SK-N-SH (cell line): ENCODE measurements at regions not wholly inside any gene's neighbourhood (a gene's known extent, or its start where the extent isn't known, plus 50 kb on each side); places are given as distances from the start of the nearest gene placed in this dataset.

Experiments
- CTCF ChIA-PET: fragments of 300-600, 350-600 bp; formaldehyde crosslinking; extraction: SDS; loops from one replicate; lab custom pipeline; 2021; lab: Yijun Ruan, JAX
- POLR2A ChIA-PET: fragments of 350-600 bp; sonication (Branson Sonifier 250); formaldehyde crosslinking; extraction: SDS; loops from one replicate; lab custom pipeline; 2020; ENCODE audit warnings: antibody characterized with exemption, inconsistent platforms; lab: Yijun Ruan, JAX
- DNase-seq: peaks from one replicate; pipeline ENCODE4 v3.0.0; 2012
- H2AFZ ChIP-seq: fragments of 200-600 bp; sonication (generic); 2 replicates; pipeline ENCODE4 v1.8.1; 2016; ENCODE audit warnings: antibody characterized with exemption, mild to moderate bottlenecking, low read depth
- H3F3A ChIP-seq: fragments of 200-600 bp; sonication (generic); replicated peaks from 2 replicates; pipeline ENCODE3; 2016; ENCODE audit warnings: antibody characterized with exemption, mild to moderate bottlenecking; ENCODE audit not compliant: insufficient read depth
- H3K27ac ChIP-seq, 2 experiments: fragments of 200-500 bp in 1 of 2; fragments of 200-600 bp in 1 of 2; sonication (Bioruptor generic) in 1 of 2; sonication (generic), shearing (Covaris generic) in 1 of 2; 2 replicates each; pipeline versions ENCODE4 v1.5.1 to v1.6.1; 2014 to 2016; ENCODE audit warnings: low read depth in 2 of 2, inconsistent platforms in 1 of 2, low read length in 1 of 2, mild to moderate bottlenecking in 1 of 2, mixed read lengths in 1 of 2
- H3K27me3 ChIP-seq: fragments of 200-600 bp; sonication (generic), shearing (Covaris generic); 2 replicates; pipeline ENCODE4 v1.6.1; 2016; ENCODE audit warnings: mixed run types; ENCODE audit not compliant: insufficient read depth
- H3K36me3 ChIP-seq, 2 experiments: fragments of 200-500 bp in 1 of 2; fragments of 200-600 bp in 1 of 2; sonication (Bioruptor generic) in 1 of 2; sonication (generic) in 1 of 2; replicated peaks in 1 of 2; 2 replicates each; pipeline versions ENCODE3 to v1.5.1; 2014 to 2016; ENCODE audit warnings: low read length in 1 of 2, mild to moderate bottlenecking in 1 of 2; ENCODE audit not compliant: insufficient read depth in 2 of 2, control insufficient read depth in 1 of 2
- H3K4me1 ChIP-seq, 2 experiments: fragments of 200-500 bp in 1 of 2; fragments of 200-600 bp in 1 of 2; sonication (Bioruptor generic) in 1 of 2; sonication (generic), shearing (Covaris generic) in 1 of 2; 2 replicates each; pipeline versions ENCODE4 v1.5.1 to v1.6.1; 2014 to 2016; ENCODE audit warnings: low read depth in 1 of 2, low read length in 1 of 2, mixed run types in 1 of 2; ENCODE audit not compliant: insufficient read depth in 2 of 2, control insufficient read depth in 1 of 2
- H3K4me2 ChIP-seq: fragments of 200-600 bp; sonication (generic), shearing (Covaris generic); 2 replicates; pipeline ENCODE4 v1.6.1; 2017; ENCODE audit warnings: mixed run types
- H3K4me3 ChIP-seq, 2 experiments: fragments of 200-500 bp in 1 of 2; fragments of 200-600 bp in 1 of 2; sonication (Bioruptor generic) in 1 of 2; sonication (generic), shearing (Covaris generic) in 1 of 2; 2 replicates each; pipeline versions ENCODE4 v1.5.1 to v1.8.1; 2014 to 2016; ENCODE audit warnings: low read depth in 2 of 2, inconsistent platforms in 1 of 2, low read length in 1 of 2, mild to moderate bottlenecking in 1 of 2, mixed read lengths in 1 of 2, moderate library complexity in 1 of 2
- H3K79me2 ChIP-seq: fragments of 200-600 bp; sonication (generic); 2 replicates; pipeline ENCODE4 v1.8.1; 2017; ENCODE audit warnings: mild to moderate bottlenecking; ENCODE audit not compliant: insufficient read depth
- H3K9ac ChIP-seq: fragments of 200-600 bp; sonication (generic); 2 replicates; pipeline ENCODE4 v1.6.1; 2017; ENCODE audit warnings: mixed run types
- H3K9me2 ChIP-seq: fragments of 200-600 bp; sonication (generic); 2 replicates; pipeline ENCODE4 v1.6.1; 2017; ENCODE audit warnings: mixed run types
- H3K9me3 ChIP-seq: fragments of 200-600 bp; sonication (generic); 2 replicates; pipeline ENCODE4 v1.6.1; 2017; ENCODE audit warnings: mixed run types, mild to moderate bottlenecking, moderate library complexity
- H4K20me1 ChIP-seq: fragments of 200-600 bp; sonication (generic); 2 replicates; pipeline ENCODE4 v1.6.1; 2017; ENCODE audit warnings: mild to moderate bottlenecking, mixed run types; ENCODE audit not compliant: insufficient read depth
- EP300 ChIP-seq, 2 experiments: IDR thresholded peaks; 2 replicates each; pipeline versions ENCODE4 v1.4.0 to v1.6.1; 2012; ENCODE audit warnings: borderline replicate concordance in 1 of 2, low read depth in 1 of 2, low read length in 1 of 2
- FOSL2 ChIP-seq: IDR thresholded peaks from 2 replicates; pipeline ENCODE4 v1.4.0; 2012; ENCODE audit warnings: low read depth, mild to moderate bottlenecking, moderate library complexity, borderline replicate concordance
- FOXM1 ChIP-seq: IDR thresholded peaks from 2 replicates; pipeline ENCODE4 v1.4.0; 2012; ENCODE audit warnings: low read depth, mild to moderate bottlenecking
- GABPA ChIP-seq: IDR thresholded peaks from 2 replicates; pipeline ENCODE4 v1.4.0; 2012; ENCODE audit warnings: low read depth, mild to moderate bottlenecking
- GATA2 ChIP-seq: sonication (generic); formaldehyde crosslinking; IDR thresholded peaks from 2 replicates; pipeline ENCODE4 v1.5.0; 2020; ENCODE audit warnings: mild to moderate bottlenecking, missing genetic modification reagents
- JUND ChIP-seq: IDR thresholded peaks from 2 replicates; pipeline ENCODE4 v1.4.0; 2012
- MEF2A ChIP-seq: IDR thresholded peaks from 2 replicates; pipeline ENCODE4 v1.4.0; 2012; ENCODE audit warnings: low read depth, borderline replicate concordance
- MXI1 ChIP-seq: IDR thresholded peaks from 2 replicates; pipeline ENCODE4 v1.6.1; 2012; ENCODE audit warnings: mild to moderate bottlenecking, low read depth, low read length, improper control_type of control experiment
- NFIC ChIP-seq: IDR thresholded peaks from 2 replicates; pipeline ENCODE4 v1.4.0; 2012; ENCODE audit warnings: borderline replicate concordance
- NRF1 ChIP-seq: IDR thresholded peaks from 2 replicates; pipeline ENCODE4 v1.6.1; 2012; ENCODE audit warnings: low read depth, mild to moderate bottlenecking, low read length
- RAD21 ChIP-seq: IDR thresholded peaks from 2 replicates; pipeline ENCODE4 v1.6.1; 2012; ENCODE audit warnings: mild to moderate bottlenecking, low read length
- RCOR1 ChIP-seq: fragments of 150-350 bp; IDR thresholded peaks from 2 replicates; pipeline ENCODE4 v1.6.1; 2017; ENCODE audit warnings: antibody characterized with exemption, low read length
- RFX5 ChIP-seq: IDR thresholded peaks from 2 replicates; pipeline ENCODE4 v1.6.1; 2012; ENCODE audit warnings: mild to moderate bottlenecking, improper control_type of control experiment, low read length
- RXRA ChIP-seq: IDR thresholded peaks from 2 replicates; pipeline ENCODE4 v1.4.0; 2012; ENCODE audit warnings: low read depth, mild to moderate bottlenecking, borderline replicate concordance
- SIN3A ChIP-seq: IDR thresholded peaks from 2 replicates; pipeline ENCODE4 v1.6.1; 2012; ENCODE audit warnings: low read depth, mild to moderate bottlenecking, low read length, moderate library complexity, borderline replicate concordance
- SMC3 ChIP-seq: IDR thresholded peaks from 2 replicates; pipeline ENCODE4 v1.6.1; 2012; ENCODE audit warnings: low read depth, low read length, improper control_type of control experiment
- TAF1 ChIP-seq: IDR thresholded peaks from 2 replicates; pipeline ENCODE4 v1.6.1; 2012; ENCODE audit warnings: low read depth, mild to moderate bottlenecking, low read length, moderate library complexity, borderline replicate concordance
- TCF12 ChIP-seq: IDR thresholded peaks from 2 replicates; pipeline ENCODE4 v1.4.0; 2012
- WGBS: methylation state at CpG from one replicate; pipeline ENCODE4 v1.1.6; 2017; ENCODE audit warnings: low lambda C conversion rate; 5-methylcytosine and 5-hydroxymethylcytosine counted together
- TF ChIP-seq, protein P1 (sequence below): IDR thresholded peaks from 2 replicates; pipeline ENCODE4 v1.4.0; 2012; ENCODE audit warnings: low read depth, borderline replicate concordance
- TF ChIP-seq, protein P2 (sequence below): fragments of 150-350 bp; IDR thresholded peaks from 2 replicates; pipeline ENCODE4 v1.6.1; 2016; ENCODE audit warnings: mild to moderate bottlenecking, low read depth, low read length
- TF ChIP-seq, protein P3 (sequence below): IDR thresholded peaks from 2 replicates; pipeline ENCODE4; 2012

DNA sequence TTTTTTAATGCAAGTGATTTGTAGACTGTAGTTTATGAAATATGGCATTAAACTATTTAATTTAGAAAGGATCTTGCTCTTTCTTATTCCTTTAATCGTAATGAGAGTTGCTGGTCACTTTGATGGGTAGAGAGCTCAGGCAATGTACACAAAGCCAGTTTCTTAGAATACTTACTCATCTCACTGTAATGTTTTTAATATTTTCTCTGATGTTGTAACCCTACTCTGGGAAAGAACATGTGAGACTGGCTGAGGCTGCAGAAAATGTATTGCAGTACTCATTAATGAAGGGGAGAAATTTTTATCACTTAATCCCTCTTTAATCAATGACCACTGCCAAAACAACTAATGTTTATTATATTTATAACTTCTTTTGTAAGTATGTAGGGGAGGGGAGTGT lies 479.4 kb upstream of the KCNMB2 start:
- H3K9me2 ChIP-seq = no peaks in the 10 kb centered on the region
- no peaks in the 10 kb centered on the region for H3K79me2 ChIP-seq
- no peaks in the 10 kb centered on the region for H4K20me1 ChIP-seq
- no peak overlapping the region for H3K9ac ChIP-seq
- no peaks in the 10 kb centered on the region for H3K36me3 ChIP-seq
- H3K4me2 ChIP-seq = no peak overlapping the region
- H3K27me3 ChIP-seq = no peaks in the 10 kb centered on the region
- ChIA-PET CTCF (no interaction called here), POLR2A (no interaction called here)
- no peak overlapping the region for H3K4me3 ChIP-seq
- no peak overlapping the region for H3K27ac ChIP-seq
- 91% methylated on average over 1 of the region's 1 CpG for WGBS
- DNase-seq = no peak
- no peak overlapping the region for H2AFZ ChIP-seq
- no peaks in the 10 kb centered on the region for H3K9me3 ChIP-seq
- H3F3A ChIP-seq = no peaks in the 10 kb centered on the region
- no peak for TF ChIP-seq TCF12
- TF ChIP-seq GATA2 = no peak
- TF ChIP-seq TAF1 = no peak
- no peak for TF ChIP-seq JUND
- no peak for TF ChIP-seq FOXM1
- TF ChIP-seq, protein P1, sequence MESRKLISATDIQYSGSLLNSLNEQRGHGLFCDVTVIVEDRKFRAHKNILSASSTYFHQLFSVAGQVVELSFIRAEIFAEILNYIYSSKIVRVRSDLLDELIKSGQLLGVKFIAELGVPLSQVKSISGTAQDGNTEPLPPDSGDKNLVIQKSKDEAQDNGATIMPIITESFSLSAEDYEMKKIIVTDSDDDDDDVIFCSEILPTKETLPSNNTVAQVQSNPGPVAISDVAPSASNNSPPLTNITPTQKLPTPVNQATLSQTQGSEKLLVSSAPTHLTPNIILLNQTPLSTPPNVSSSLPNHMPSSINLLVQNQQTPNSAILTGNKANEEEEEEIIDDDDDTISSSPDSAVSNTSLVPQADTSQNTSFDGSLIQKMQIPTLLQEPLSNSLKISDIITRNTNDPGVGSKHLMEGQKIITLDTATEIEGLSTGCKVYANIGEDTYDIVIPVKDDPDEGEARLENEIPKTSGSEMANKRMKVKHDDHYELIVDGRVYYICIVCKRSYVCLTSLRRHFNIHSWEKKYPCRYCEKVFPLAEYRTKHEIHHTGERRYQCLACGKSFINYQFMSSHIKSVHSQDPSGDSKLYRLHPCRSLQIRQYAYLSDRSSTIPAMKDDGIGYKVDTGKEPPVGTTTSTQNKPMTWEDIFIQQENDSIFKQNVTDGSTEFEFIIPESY = no peak
- no peak for TF ChIP-seq GABPA
- TF ChIP-seq, protein P2, sequence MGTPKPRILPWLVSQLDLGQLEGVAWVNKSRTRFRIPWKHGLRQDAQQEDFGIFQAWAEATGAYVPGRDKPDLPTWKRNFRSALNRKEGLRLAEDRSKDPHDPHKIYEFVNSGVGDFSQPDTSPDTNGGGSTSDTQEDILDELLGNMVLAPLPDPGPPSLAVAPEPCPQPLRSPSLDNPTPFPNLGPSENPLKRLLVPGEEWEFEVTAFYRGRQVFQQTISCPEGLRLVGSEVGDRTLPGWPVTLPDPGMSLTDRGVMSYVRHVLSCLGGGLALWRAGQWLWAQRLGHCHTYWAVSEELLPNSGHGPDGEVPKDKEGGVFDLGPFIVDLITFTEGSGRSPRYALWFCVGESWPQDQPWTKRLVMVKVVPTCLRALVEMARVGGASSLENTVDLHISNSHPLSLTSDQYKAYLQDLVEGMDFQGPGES = no peak
- TF ChIP-seq SIN3A = no peak
- no peak for TF ChIP-seq NRF1
- no peak for TF ChIP-seq FOSL2
- no peak for TF ChIP-seq RCOR1
- no peak for TF ChIP-seq MXI1
- peaks cover 0 to 2% of the 10 kb centered on the region in 2 experiments; a peak in 2 of 4 replicates for H3K4me1 ChIP-seq

DNA sequence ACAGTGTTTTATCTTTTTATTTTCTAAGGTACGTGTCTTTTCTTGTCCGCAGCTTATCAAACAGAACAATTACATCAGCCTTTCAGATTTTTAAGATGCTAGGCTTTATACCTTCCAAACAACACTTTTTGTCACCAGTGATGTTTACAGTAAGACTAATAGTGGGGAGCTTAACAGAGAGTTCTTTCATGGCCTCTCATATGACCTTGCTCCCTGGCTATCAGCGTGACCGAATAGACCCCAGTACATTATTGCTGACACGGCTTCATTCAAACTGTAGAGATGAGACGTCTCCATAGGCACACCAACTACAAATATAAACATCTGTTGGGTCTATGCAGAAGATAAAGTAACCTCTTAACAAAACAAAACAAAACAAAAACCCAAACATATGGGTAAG lies 477.6 kb upstream of the KCNMB2 start:
- H3F3A ChIP-seq = no peaks in the 10 kb centered on the region
- no peak overlapping the region for H3K9ac ChIP-seq
- no peaks in the 10 kb centered on the region for H3K9me2 ChIP-seq
- WGBS = 98% methylated on average over 6 of the region's 6 CpGs
- no peak overlapping the region for H3K27ac ChIP-seq
- TF ChIP-seq SMC3 (no peak), FOXM1 (no peak), NFIC (no peak), MEF2A (no peak), GABPA (no peak), TCF12 (no peak), SIN3A (no peak), EP300 (IDR thresholded peaks at IDR 0.05; ENCODE audit: borderline replicate concordance in 1 of 2, low read depth in 1 of 2, low read length in 1 of 2) (no peak), RFX5 (no peak), RXRA (no peak), RAD21 (no peak)
- TF ChIP-seq, protein P2 = no peak
- TF ChIP-seq, protein P3, sequence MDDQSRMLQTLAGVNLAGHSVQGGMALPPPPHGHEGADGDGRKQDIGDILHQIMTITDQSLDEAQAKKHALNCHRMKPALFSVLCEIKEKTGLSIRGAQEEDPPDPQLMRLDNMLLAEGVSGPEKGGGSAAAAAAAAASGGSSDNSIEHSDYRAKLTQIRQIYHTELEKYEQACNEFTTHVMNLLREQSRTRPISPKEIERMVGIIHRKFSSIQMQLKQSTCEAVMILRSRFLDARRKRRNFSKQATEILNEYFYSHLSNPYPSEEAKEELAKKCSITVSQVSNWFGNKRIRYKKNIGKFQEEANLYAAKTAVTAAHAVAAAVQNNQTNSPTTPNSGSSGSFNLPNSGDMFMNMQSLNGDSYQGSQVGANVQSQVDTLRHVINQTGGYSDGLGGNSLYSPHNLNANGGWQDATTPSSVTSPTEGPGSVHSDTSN = no peak
- H3K4me3 ChIP-seq = no peak overlapping the region
- H3K9me3 ChIP-seq = no peaks in the 10 kb centered on the region
- no peaks in the 10 kb centered on the region for H3K79me2 ChIP-seq
- no peaks in the 10 kb centered on the region for H3K36me3 ChIP-seq
- peaks cover 2 to 5% of the 10 kb centered on the region in 2 experiments; a peak in 2 of 4 replicates for H3K4me1 ChIP-seq
- no peak for DNase-seq
- ChIA-PET POLR2A (no interaction called here), CTCF (interaction anchor here (0.8 kb wide), 1 partner anchor 13 kb away, joined by 3 read pairs; no protein-coding TSS in a partner anchor)
- no peak overlapping the region for H3K4me2 ChIP-seq
- no peaks in the 10 kb centered on the region for H3K27me3 ChIP-seq
- H2AFZ ChIP-seq = no peak overlapping the region
- no peaks in the 10 kb centered on the region for H4K20me1 ChIP-seq
